GM20431 (cell line): ENCODE measurements at regions not wholly inside any gene's neighbourhood (a gene's known extent, or its start where the extent isn't known, plus 50 kb on each side); places are given as distances from the start of the nearest gene placed in this dataset.

ENCODE experiments used
- in situ Hi-C: fragments of 300-500 bp; cut with MseI, MboI; formaldehyde crosslinking; loops from one replicate; pipeline ENCODE4 v1.15.0; 2020; ENCODE audit warnings: low sequenced_read_pairs; ENCODE audit not compliant: unreplicated experiment

GRCh38 chr2:128487650-128488387, 169.2 kb upstream of the HS6ST1 start:
- in situ Hi-C loops = no loop called here

GRCh38 chr2:128488434-128488833, 169.8 kb upstream of the HS6ST1 start:
- in situ Hi-C loops = no loop called here

GRCh38 chr2:128489526-128490273, 171.0 kb upstream of the HS6ST1 start:
- in situ Hi-C loops = no loop called here

GRCh38 chr2:128490321-128490720, 171.7 kb upstream of the HS6ST1 start:
- in situ Hi-C loops = no loop called here

- in situ Hi-C loops = no loop called here
These were observed 172.4 kb upstream of the HS6ST1 start for GRCh38 chr2:128490881-128491691.

- in situ Hi-C loops = no loop called here
These were observed 173.1 kb upstream of the HS6ST1 start for GRCh38 chr2:128491692-128492244.

- in situ Hi-C loops = no loop called here
These were observed 174.5 kb upstream of the HS6ST1 start for GRCh38 chr2:128492966-128493811.

GRCh38 chr2:128493880-128494279, 175.2 kb upstream of the HS6ST1 start:
- in situ Hi-C loops = no loop called here

- in situ Hi-C loops = no loop called here
These were observed 175.6 kb upstream of the HS6ST1 start for GRCh38 chr2:128494307-128494639.

- in situ Hi-C loops = no loop called here
These were observed 176.1 kb upstream of the HS6ST1 start for GRCh38 chr2:128494640-128495321.

GRCh38 chr2:128495996-128496547, 177.4 kb upstream of the HS6ST1 start:
- in situ Hi-C loops = no loop called here

GRCh38 chr2:128496700-128497099, 178.0 kb upstream of the HS6ST1 start:
- in situ Hi-C loops = no loop called here

- in situ Hi-C loops = no loop called here
These were observed 178.8 kb upstream of the HS6ST1 start for GRCh38 chr2:128497461-128497860.

- in situ Hi-C loops = no loop called here
These were observed 179.4 kb upstream of the HS6ST1 start for GRCh38 chr2:128498086-128498485.

GRCh38 chr2:128498589-128498988, 179.9 kb upstream of the HS6ST1 start:
- in situ Hi-C loops = no loop called here

- in situ Hi-C loops = no loop called here
These were observed 180.9 kb upstream of the HS6ST1 start for GRCh38 chr2:128499367-128500137.

- in situ Hi-C loops = no loop called here
These were observed 181.6 kb upstream of the HS6ST1 start for GRCh38 chr2:128500138-128500800.
